Tibial nerve (tissue), 3 donors: ENCODE measurements at regions not wholly inside any gene's neighbourhood (a gene's known extent, or its start where the extent isn't known, plus 50 kb on each side); places are given as distances from the start of the nearest gene placed in this dataset.

Source experiments
- POLR2A ChIP-seq, 2 donors: fragments of 450-650 bp; IDR thresholded peaks; one replicate each; pipeline ENCODE4 v1.6.1; 2017; ENCODE audit warnings: antibody characterized with exemption in 2 of 2, mild to moderate bottlenecking in 2 of 2, moderate library complexity in 2 of 2
- TF ChIP-seq, protein P1 (sequence below), 5 experiments: fragments of 200-600 bp in 3 of 5; fragments of 450-650 bp in 2 of 5; sonication (generic) in 3 of 5; IDR thresholded peaks; one replicate each; pipeline ENCODE4 v1.5.1; 2016 to 2019; ENCODE audit warnings: antibody characterized with exemption in 5 of 5, mild to moderate bottlenecking in 3 of 5, moderate library complexity in 2 of 5

DNA sequence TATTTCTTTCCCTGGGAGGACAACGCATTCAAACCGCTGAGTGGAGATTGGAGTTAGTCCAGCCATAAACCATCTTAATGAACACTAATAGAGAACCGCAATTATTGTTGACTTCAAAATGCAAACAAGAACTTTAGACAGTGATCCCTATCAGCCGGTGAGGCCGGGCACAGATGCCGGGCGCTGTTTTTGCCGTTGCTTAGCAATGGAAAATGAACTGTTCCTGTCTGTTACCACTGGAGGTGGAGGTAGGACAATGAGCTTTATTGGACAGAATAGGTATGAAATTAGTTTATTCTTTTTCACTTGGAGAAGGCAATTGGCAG is 216.8 kb downstream of the TTC8 start:
- no peak for TF ChIP-seq POLR2A (IDR thresholded peaks at IDR 0.05)
- TF ChIP-seq, protein P1, sequence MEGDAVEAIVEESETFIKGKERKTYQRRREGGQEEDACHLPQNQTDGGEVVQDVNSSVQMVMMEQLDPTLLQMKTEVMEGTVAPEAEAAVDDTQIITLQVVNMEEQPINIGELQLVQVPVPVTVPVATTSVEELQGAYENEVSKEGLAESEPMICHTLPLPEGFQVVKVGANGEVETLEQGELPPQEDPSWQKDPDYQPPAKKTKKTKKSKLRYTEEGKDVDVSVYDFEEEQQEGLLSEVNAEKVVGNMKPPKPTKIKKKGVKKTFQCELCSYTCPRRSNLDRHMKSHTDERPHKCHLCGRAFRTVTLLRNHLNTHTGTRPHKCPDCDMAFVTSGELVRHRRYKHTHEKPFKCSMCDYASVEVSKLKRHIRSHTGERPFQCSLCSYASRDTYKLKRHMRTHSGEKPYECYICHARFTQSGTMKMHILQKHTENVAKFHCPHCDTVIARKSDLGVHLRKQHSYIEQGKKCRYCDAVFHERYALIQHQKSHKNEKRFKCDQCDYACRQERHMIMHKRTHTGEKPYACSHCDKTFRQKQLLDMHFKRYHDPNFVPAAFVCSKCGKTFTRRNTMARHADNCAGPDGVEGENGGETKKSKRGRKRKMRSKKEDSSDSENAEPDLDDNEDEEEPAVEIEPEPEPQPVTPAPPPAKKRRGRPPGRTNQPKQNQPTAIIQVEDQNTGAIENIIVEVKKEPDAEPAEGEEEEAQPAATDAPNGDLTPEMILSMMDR (IDR thresholded peaks at IDR 0.05): no peak
